ENCODE measurements at regions not wholly inside any gene's neighbourhood (a gene's known extent, or its start where the extent isn't known, plus 50 kb on each side); places are given as distances from the start of the nearest gene placed in this dataset.

DNA sequence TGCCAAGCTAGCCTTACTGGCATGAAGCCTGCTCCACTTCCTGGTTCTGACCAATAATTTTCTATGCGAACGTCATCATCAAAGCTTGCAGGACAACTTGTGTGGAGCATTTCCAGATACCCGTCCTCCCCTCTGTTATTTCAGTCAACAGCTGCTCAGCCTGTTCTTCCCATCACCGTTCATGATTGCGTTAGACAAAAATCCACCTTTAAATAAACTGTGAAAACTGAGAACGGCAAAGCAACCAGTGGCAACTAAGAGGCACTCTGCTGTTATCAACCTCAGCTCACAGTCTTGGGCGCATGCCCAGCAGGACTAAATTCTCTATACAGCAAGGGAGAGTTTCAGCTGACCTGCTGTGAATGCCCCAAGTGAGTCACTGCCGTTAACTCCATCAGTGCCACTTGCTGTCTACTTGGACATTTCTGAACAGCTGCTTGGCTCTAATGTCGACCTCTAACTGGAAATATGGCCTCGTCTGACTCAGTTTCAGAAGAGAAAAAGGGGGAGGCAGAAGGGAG lies 207.4 kb upstream of the RUNX1 start:
- H3K4me3 ChIP-seq (replicated peaks in 1 of 3; ENCODE audit: insufficient read depth in 1 of 3, low read depth in 2 of 3, low read length in 3 of 3) = no peak overlapping the region

DNA sequence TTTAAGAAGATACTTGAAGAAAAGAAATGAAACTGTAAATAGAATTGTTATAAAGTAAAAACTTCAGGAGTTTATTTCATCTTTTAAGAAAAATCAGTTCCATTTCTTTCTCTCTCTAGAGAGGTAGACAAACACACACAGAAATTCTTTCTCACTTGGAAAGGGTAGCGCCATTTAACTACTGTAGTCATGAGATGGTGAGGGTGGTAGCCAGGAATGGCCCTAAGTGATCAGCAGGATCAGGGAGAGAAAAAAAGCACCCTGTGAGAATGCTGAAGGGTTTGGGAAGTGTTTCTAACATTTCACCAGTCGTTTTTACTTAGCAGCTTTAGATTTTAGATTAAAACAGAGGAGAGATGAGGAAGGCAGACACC lies 205.7 kb upstream of the RUNX1 start:
- no peaks in the 10 kb centered on the region for H3K4me1 ChIP-seq (ENCODE audit: insufficient read depth, low read length)
- in situ Hi-C loops (cut with HindIII; ENCODE audit: extremely low pct_ligation_motif_present, low pct_unique_long_range_greater_than_20kb) (no loop called here), intact Hi-C loops (cut with micrococcal nuclease; ENCODE audit: unreplicated experiment) (no loop called here)
- H3K4me3 ChIP-seq (replicated peaks in 1 of 3; ENCODE audit: insufficient read depth in 1 of 3, low read depth in 2 of 3, low read length in 3 of 3) = no peak overlapping the region
- H3K27me3 ChIP-seq (ENCODE audit: control insufficient read depth in 1 of 2, insufficient read depth in 2 of 2, low read length in 2 of 2) = no peaks in the 10 kb centered on the region; a peak in 1 of 5 replicates
- H3K36me3 ChIP-seq (replicated peaks in 1 of 2; ENCODE audit: control insufficient read depth in 1 of 2, insufficient read depth in 2 of 2, low read length in 2 of 2) = no peaks in the 10 kb centered on the region
- H3K9me3 ChIP-seq (ENCODE audit: low read length) = no peaks in the 10 kb centered on the region
- ChIA-PET POLR2A (no interaction called here), CTCF (ENCODE audit: low intra/inter-chr PET ratio, low total read pairs) (no interaction called here)
- no TSS peak for BruUV-seq (replicated peaks)
- H3K27ac ChIP-seq (ENCODE audit: extremely low read length, insufficient read depth, low read length) = no peak overlapping the region
- no peaks in the 10 kb centered on the region for H3K79me2 ChIP-seq (ENCODE audit: insufficient read depth, low read length)
- FAIRE-seq (no peak), ATAC-seq (no peak), DNase-seq (ENCODE audit: low spot score) (no peak)
- no peaks in the 10 kb centered on the region for H4K20me1 ChIP-seq (ENCODE audit: insufficient read depth, low read length)
- no peak overlapping the region for H3K9ac ChIP-seq (ENCODE audit: insufficient read depth, low read depth, low read length)
- no peak overlapping the region for H3K4me2 ChIP-seq (ENCODE audit: low read depth, low read length)
- H2AFZ ChIP-seq (ENCODE audit: low read length) = no peak overlapping the region
- 39% methylated on average over 2 of the region's 2 CpGs for WGBS (ENCODE audit: low lambda C conversion rate)
- TF ChIP-seq HHEX (CRISPR knock-in tag; IDR thresholded peaks at IDR 0.05) (no peak), MEIS2 (CRISPR knock-in tag; IDR thresholded peaks at IDR 0.05) (no peak), ZSCAN25 (CRISPR knock-in tag; IDR thresholded peaks at IDR 0.05) (no peak), ZNF563 (CRISPR knock-in tag; IDR thresholded peaks at IDR 0.05) (no peak), ONECUT2 (CRISPR knock-in tag; IDR thresholded peaks at IDR 0.05) (no peak)
- TF ChIP-seq, protein P1, sequence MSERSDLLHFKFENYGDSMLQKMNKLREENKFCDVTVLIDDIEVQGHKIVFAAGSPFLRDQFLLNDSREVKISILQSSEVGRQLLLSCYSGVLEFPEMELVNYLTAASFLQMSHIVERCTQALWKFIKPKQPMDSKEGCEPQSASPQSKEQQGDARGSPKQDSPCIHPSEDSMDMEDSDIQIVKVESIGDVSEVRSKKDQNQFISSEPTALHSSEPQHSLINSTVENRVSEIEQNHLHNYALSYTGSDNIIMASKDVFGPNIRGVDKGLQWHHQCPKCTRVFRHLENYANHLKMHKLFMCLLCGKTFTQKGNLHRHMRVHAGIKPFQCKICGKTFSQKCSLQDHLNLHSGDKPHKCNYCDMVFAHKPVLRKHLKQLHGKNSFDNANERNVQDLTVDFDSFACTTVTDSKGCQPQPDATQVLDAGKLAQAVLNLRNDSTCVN (CRISPR knock-in tag; IDR thresholded peaks at IDR 0.05; ENCODE audit: borderline replicate concordance) = no peak
- TF ChIP-seq, protein P2, sequence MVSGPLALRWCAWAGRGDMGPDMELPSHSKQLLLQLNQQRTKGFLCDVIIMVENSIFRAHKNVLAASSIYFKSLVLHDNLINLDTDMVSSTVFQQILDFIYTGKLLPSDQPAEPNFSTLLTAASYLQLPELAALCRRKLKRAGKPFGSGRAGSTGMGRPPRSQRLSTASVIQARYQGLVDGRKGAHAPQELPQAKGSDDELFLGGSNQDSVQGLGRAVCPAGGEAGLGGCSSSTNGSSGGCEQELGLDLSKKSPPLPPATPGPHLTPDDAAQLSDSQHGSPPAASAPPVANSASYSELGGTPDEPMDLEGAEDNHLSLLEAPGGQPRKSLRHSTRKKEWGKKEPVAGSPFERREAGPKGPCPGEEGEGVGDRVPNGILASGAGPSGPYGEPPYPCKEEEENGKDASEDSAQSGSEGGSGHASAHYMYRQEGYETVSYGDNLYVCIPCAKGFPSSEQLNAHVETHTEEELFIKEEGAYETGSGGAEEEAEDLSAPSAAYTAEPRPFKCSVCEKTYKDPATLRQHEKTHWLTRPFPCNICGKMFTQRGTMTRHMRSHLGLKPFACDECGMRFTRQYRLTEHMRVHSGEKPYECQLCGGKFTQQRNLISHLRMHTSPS (CRISPR knock-in tag; IDR thresholded peaks at IDR 0.05; ENCODE audit: low read depth) = no peak
- TF ChIP-seq, protein P3, sequence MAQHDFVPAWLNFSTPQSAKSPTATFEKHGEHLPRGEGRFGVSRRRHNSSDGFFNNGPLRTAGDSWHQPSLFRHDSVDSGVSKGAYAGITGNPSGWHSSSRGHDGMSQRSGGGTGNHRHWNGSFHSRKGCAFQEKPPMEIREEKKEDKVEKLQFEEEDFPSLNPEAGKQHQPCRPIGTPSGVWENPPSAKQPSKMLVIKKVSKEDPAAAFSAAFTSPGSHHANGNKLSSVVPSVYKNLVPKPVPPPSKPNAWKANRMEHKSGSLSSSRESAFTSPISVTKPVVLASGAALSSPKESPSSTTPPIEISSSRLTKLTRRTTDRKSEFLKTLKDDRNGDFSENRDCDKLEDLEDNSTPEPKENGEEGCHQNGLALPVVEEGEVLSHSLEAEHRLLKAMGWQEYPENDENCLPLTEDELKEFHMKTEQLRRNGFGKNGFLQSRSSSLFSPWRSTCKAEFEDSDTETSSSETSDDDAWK (CRISPR knock-in tag; IDR thresholded peaks at IDR 0.05) = no peak

More for the DNA sequence above, 207.4 kb upstream of the RUNX1 start:
- Histone ChIP-seq H3K36me3 (replicated peaks in 1 of 2; ENCODE audit: control insufficient read depth in 1 of 2, insufficient read depth in 2 of 2, low read length in 2 of 2) (no peaks in the 10 kb centered on the region), H3K9me3 (ENCODE audit: low read length) (no peaks in the 10 kb centered on the region), H3K4me2 (ENCODE audit: low read depth, low read length) (0 out of 2 replicates have a peak overlapping the region, but pooled peaks have one; percentile 9), H3K4me1 (ENCODE audit: insufficient read depth, low read length) (no peaks in the 10 kb centered on the region), H3K9ac (ENCODE audit: insufficient read depth, low read depth, low read length) (no peak overlapping the region), H2AFZ (ENCODE audit: low read length) (no peak overlapping the region), H4K20me1 (ENCODE audit: insufficient read depth, low read length) (no peaks in the 10 kb centered on the region), H3K27ac (ENCODE audit: extremely low read length, insufficient read depth, low read length) (no peak overlapping the region), H3K27me3 (ENCODE audit: control insufficient read depth in 1 of 2, insufficient read depth in 2 of 2, low read length in 2 of 2) (no peaks in the 10 kb centered on the region; a peak in 1 of 5 replicates), H3K79me2 (ENCODE audit: insufficient read depth, low read length) (no peaks in the 10 kb centered on the region)
- CTCF ChIA-PET (ENCODE audit: low intra/inter-chr PET ratio, low total read pairs) = no interaction called here
- POLR2A ChIA-PET = no interaction called here
- TF ChIP-seq ZNF552 (CRISPR knock-in tag; IDR thresholded peaks at IDR 0.05; ENCODE audit: borderline replicate concordance) (no peak), FOSL2 (CRISPR knock-in tag; IDR thresholded peaks at IDR 0.05) (peak; percentile 80), ZNF652 (CRISPR knock-in tag; IDR thresholded peaks at IDR 0.05; ENCODE audit: borderline replicate concordance, low read depth) (peak; percentile 90)
- TF ChIP-seq, protein P4, sequence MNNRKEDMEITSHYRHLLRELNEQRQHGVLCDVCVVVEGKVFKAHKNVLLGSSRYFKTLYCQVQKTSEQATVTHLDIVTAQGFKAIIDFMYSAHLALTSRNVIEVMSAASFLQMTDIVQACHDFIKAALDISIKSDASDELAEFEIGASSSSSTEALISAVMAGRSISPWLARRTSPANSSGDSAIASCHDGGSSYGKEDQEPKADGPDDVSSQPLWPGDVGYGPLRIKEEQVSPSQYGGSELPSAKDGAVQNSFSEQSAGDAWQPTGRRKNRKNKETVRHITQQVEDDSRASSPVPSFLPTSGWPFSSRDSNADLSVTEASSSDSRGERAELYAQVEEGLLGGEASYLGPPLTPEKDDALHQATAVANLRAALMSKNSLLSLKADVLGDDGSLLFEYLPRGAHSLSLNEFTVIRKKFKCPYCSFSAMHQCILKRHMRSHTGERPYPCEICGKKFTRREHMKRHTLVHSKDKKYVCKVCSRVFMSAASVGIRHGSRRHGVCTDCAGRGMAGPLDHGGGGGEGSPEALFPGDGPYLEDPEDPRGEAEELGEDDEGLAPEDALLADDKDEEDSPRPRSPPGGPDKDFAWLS (CRISPR knock-in tag; IDR thresholded peaks at IDR 0.05; ENCODE audit: borderline replicate concordance) = no peak
- intact Hi-C loops (cut with micrococcal nuclease; ENCODE audit: unreplicated experiment) (no loop called here), in situ Hi-C loops (cut with HindIII; ENCODE audit: extremely low pct_ligation_motif_present, low pct_unique_long_range_greater_than_20kb) (no loop called here)
- peak; percentile 47; the same call in 2 of the 3 replicates for ATAC-seq
- 8% methylated on average over 10 of the region's 10 CpGs for WGBS (ENCODE audit: low lambda C conversion rate)
- no TSS peak for BruUV-seq (replicated peaks)
- no peak for FAIRE-seq
- DNase-seq (ENCODE audit: low spot score) = peak; percentile 29

Measured in HepG2 (cell line).